ENCODE measurements at regions not wholly inside any gene's neighbourhood (a gene's known extent, or its start where the extent isn't known, plus 50 kb on each side); places are given as distances from the start of the nearest gene placed in this dataset.

GRCh38 chr17:71909155-71909554 is 211.7 kb upstream of the SOX9 start:
- POLR2A ChIA-PET, result no interaction called here
- TF ChIP-seq POLR2AphosphoS5 (IDR thresholded peaks at IDR 0.05; ENCODE audit: insufficient read depth, low read depth, low read length) (no peak), FOS (IDR thresholded peaks at IDR 0.05; ENCODE audit: borderline replicate concordance, insufficient read depth, low read length) (no peak), POLR2A (IDR thresholded peaks at IDR 0.05; ENCODE audit: low read depth, low read length) (no peak), GATA2 (IDR thresholded peaks at IDR 0.05; ENCODE audit: insufficient read depth, insufficient read length, low read depth, low read length) (no peak), EZH2 (IDR thresholded peaks at IDR 0.05; ENCODE audit: borderline replicate concordance, low read depth, low read length, severe bottlenecking) (no peak), MAX (IDR thresholded peaks at IDR 0.05; ENCODE audit: insufficient read depth, insufficient read length) (no peak), MYC (IDR thresholded peaks at IDR 0.05; ENCODE audit: low read depth, low read length) (no peak), JUN (IDR thresholded peaks at IDR 0.05; ENCODE audit: borderline replicate concordance, insufficient read depth, insufficient read length, low read depth) (no peak)
- TF ChIP-seq, protein P1, sequence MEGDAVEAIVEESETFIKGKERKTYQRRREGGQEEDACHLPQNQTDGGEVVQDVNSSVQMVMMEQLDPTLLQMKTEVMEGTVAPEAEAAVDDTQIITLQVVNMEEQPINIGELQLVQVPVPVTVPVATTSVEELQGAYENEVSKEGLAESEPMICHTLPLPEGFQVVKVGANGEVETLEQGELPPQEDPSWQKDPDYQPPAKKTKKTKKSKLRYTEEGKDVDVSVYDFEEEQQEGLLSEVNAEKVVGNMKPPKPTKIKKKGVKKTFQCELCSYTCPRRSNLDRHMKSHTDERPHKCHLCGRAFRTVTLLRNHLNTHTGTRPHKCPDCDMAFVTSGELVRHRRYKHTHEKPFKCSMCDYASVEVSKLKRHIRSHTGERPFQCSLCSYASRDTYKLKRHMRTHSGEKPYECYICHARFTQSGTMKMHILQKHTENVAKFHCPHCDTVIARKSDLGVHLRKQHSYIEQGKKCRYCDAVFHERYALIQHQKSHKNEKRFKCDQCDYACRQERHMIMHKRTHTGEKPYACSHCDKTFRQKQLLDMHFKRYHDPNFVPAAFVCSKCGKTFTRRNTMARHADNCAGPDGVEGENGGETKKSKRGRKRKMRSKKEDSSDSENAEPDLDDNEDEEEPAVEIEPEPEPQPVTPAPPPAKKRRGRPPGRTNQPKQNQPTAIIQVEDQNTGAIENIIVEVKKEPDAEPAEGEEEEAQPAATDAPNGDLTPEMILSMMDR (IDR thresholded peaks at IDR 0.05; ENCODE audit: extremely low read depth in 1 of 2, insufficient read depth in 1 of 2, low read depth in 1 of 2, low read length in 2 of 2), result no peak
- FAIRE-seq (no peak), DNase-seq (ENCODE audit: low read depth, low spot score) (no peak)
- dilution Hi-C loops (cut with MboI; ENCODE audit: extremely low pct_ligation_motif_present, low sequenced_read_pairs) (no loop called here), intact Hi-C loops (cut with micrococcal nuclease) (no loop called here)
- Histone ChIP-seq H4K20me1 (replicated peaks; ENCODE audit: control insufficient read depth, extremely low read depth, insufficient read depth, low read length) (no peaks in the 10 kb centered on the region), H3K9me1 (replicated peaks; ENCODE audit: control insufficient read depth, extremely low read depth, insufficient read depth, low read length) (no peaks in the 10 kb centered on the region), H2AFZ (ENCODE audit: low read depth, low read length) (no peak overlapping the region), H3K9me3 (replicated peaks; ENCODE audit: control insufficient read depth, insufficient read depth, low read length) (peaks cover 4% of the 10 kb centered on the region), H3K79me2 (ENCODE audit: control insufficient read depth, insufficient read depth, low read length) (no peaks in the 10 kb centered on the region), H3K4me3 (replicated peaks in 1 of 3; ENCODE audit: insufficient read depth in 1 of 3, low read depth in 1 of 3, low read length in 3 of 3) (no peak overlapping the region), H3K27me3 (ENCODE audit: control insufficient read depth in 2 of 2, insufficient read depth in 2 of 2, low read length in 2 of 2) (no peaks in the 10 kb centered on the region), H3K4me2 (ENCODE audit: insufficient read depth, low read length) (no peak overlapping the region), H3K4me1 (ENCODE audit: control insufficient read depth, extremely low read depth, insufficient read depth, low read length) (no peaks in the 10 kb centered on the region), H3K27ac (ENCODE audit: insufficient read depth, low read depth, low read length) (no peak overlapping the region), H3K36me3 (ENCODE audit: control insufficient read depth in 2 of 2, extremely low read depth in 1 of 2, insufficient read depth in 2 of 2, low read length in 2 of 2) (no peaks in the 10 kb centered on the region), H3K9ac (replicated peaks; ENCODE audit: extremely low read depth, insufficient read depth, low read length) (no peak overlapping the region)
- CTCF ChIA-PET, result no interaction called here
- BruUV-seq (replicated peaks), result no TSS peak

Measured in endothelial cell of umbilical vein (primary cell).